ENCODE measurements at regions not wholly inside any gene's neighbourhood (a gene's known extent, or its start where the extent isn't known, plus 50 kb on each side); places are given as distances from the start of the nearest gene placed in this dataset.

GRCh38 chr13:59133903-59134302, 1029.8 kb downstream of the DIAPH3 start:
- TF ChIP-seq TAF1 (IDR thresholded peaks at IDR 0.05; ENCODE audit: low read depth, low read length) (no peak), POU2F2 (IDR thresholded peaks at IDR 0.05; ENCODE audit: low read depth, low read length) (no peak), SPI1 (IDR thresholded peaks at IDR 0.05; ENCODE audit: low read depth, low read length) (no peak), POLR2AphosphoS5 (IDR thresholded peaks at IDR 0.05; ENCODE audit: low read depth, low read length) (no peak), POLR2A (IDR thresholded peaks at IDR 0.05; ENCODE audit: low read depth, low read length) (no peak), PAX5 (IDR thresholded peaks at IDR 0.05; ENCODE audit: insufficient read depth, low read length, severe bottlenecking) (no peak)
- DNase-seq (ENCODE audit: insufficient read length, low spot score) (no peak), FAIRE-seq (no peak)

- DNase-seq (ENCODE audit: insufficient read length, low spot score) (no peak), FAIRE-seq (no peak)
- TF ChIP-seq POLR2AphosphoS5 (IDR thresholded peaks at IDR 0.05; ENCODE audit: low read depth, low read length) (no peak), SPI1 (IDR thresholded peaks at IDR 0.05; ENCODE audit: low read depth, low read length) (no peak), POU2F2 (IDR thresholded peaks at IDR 0.05; ENCODE audit: low read depth, low read length) (no peak), POLR2A (IDR thresholded peaks at IDR 0.05; ENCODE audit: low read depth, low read length) (no peak), TAF1 (IDR thresholded peaks at IDR 0.05; ENCODE audit: low read depth, low read length) (no peak)
These were observed 1019.0 kb downstream of the DIAPH3 start for GRCh38 chr13:59144700-59145099.

- FAIRE-seq (no peak), DNase-seq (ENCODE audit: insufficient read length, low spot score) (no peak)
These were observed 1018.3 kb downstream of the DIAPH3 start for GRCh38 chr13:59145381-59145780.

DNA sequence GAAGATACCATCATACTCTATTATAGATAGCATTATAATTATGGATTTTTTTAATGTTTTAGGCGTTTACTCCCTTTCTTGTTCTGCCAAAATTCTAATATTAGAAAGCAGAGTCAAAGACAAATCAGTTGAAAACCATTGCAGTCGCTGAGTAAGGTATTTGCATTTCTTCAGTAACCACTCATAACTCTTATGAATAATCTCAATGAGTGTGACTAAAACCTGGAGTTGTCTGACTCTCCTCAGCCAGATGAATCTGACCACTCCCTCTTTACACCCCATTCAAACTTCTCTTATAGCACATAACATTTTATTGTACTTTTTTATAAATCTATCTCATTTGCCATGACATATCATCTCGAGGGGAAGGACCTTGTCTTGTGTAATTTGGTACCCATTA, 1006.5 kb downstream of the DIAPH3 start:
- TF ChIP-seq SPI1 (IDR thresholded peaks at IDR 0.05; ENCODE audit: low read depth, low read length) (no peak), POLR2A (IDR thresholded peaks at IDR 0.05; ENCODE audit: low read depth, low read length) (no peak)
- FAIRE-seq, result no peak

More at GRCh38 chr13:59145381-59145780, 1018.3 kb downstream of the DIAPH3 start:
- no peak for TF ChIP-seq POLR2AphosphoS5 (IDR thresholded peaks at IDR 0.05; ENCODE audit: low read depth, low read length)
- TF ChIP-seq SPI1 (IDR thresholded peaks at IDR 0.05; ENCODE audit: low read depth, low read length), result no peak
- no peak for TF ChIP-seq POLR2A (IDR thresholded peaks at IDR 0.05; ENCODE audit: low read depth, low read length)

GRCh38 chr13:59166174-59166573, 997.6 kb downstream of the DIAPH3 start:
- DNase-seq (ENCODE audit: insufficient read length, low spot score), result no peak
- no peak for TF ChIP-seq PAX5 (IDR thresholded peaks at IDR 0.05; ENCODE audit: insufficient read depth, low read length, severe bottlenecking)
- no peak for TF ChIP-seq POLR2A (IDR thresholded peaks at IDR 0.05; ENCODE audit: low read depth, low read length)
- TF ChIP-seq SPI1 (IDR thresholded peaks at IDR 0.05; ENCODE audit: low read depth, low read length), result no peak
- no peak for TF ChIP-seq POLR2AphosphoS5 (IDR thresholded peaks at IDR 0.05; ENCODE audit: low read depth, low read length)
- no peak for TF ChIP-seq TAF1 (IDR thresholded peaks at IDR 0.05; ENCODE audit: low read depth, low read length)
- TF ChIP-seq POU2F2 (IDR thresholded peaks at IDR 0.05; ENCODE audit: low read depth, low read length), result no peak
- FAIRE-seq, result no peak

More for the DNA sequence above, 1006.5 kb downstream of the DIAPH3 start:
- DNase-seq (ENCODE audit: insufficient read length, low spot score), result no peak

DNA sequence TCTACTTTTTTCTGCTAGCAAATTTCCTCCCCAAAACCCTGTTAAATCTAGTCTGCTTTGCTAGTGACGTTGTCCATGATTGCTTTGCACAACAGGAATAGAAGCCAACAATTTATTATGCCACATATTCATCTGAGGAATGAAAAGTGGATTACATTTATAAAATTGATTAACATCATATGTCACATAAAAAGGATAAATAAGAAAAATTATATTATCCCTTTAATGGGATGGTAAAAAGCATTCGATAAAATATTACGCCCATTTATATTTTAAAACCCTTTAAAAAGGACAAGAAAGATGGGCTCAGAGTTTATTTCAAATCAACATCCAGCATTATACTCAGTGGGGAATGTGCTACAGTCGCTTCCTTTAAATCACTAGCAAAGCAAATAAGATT, 991.7 kb downstream of the DIAPH3 start:
- TF ChIP-seq PAX5 (IDR thresholded peaks at IDR 0.05; ENCODE audit: insufficient read depth, low read length, severe bottlenecking) (no peak), TAF1 (IDR thresholded peaks at IDR 0.05; ENCODE audit: low read depth, low read length) (no peak), SPI1 (IDR thresholded peaks at IDR 0.05; ENCODE audit: low read depth, low read length) (no peak), POLR2AphosphoS5 (IDR thresholded peaks at IDR 0.05; ENCODE audit: low read depth, low read length) (no peak), POLR2A (IDR thresholded peaks at IDR 0.05; ENCODE audit: low read depth, low read length) (no peak), POU2F2 (IDR thresholded peaks at IDR 0.05; ENCODE audit: low read depth, low read length) (no peak)
- FAIRE-seq, result no peak
- no peak for DNase-seq (ENCODE audit: insufficient read length, low spot score)

- TF ChIP-seq SPI1 (IDR thresholded peaks at IDR 0.05; ENCODE audit: low read depth, low read length), result no peak
- no peak for TF ChIP-seq POLR2A (IDR thresholded peaks at IDR 0.05; ENCODE audit: low read depth, low read length)
- TF ChIP-seq PAX5 (IDR thresholded peaks at IDR 0.05; ENCODE audit: insufficient read depth, low read length, severe bottlenecking), result no peak
- TF ChIP-seq POU2F2 (IDR thresholded peaks at IDR 0.05; ENCODE audit: low read depth, low read length), result no peak
- no peak for TF ChIP-seq TAF1 (IDR thresholded peaks at IDR 0.05; ENCODE audit: low read depth, low read length)
- no peak for TF ChIP-seq POLR2AphosphoS5 (IDR thresholded peaks at IDR 0.05; ENCODE audit: low read depth, low read length)
- FAIRE-seq (no peak), DNase-seq (ENCODE audit: insufficient read length, low spot score) (no peak)
These were observed 987.0 kb downstream of the DIAPH3 start for GRCh38 chr13:59176775-59177174.

- TF ChIP-seq POLR2AphosphoS5 (IDR thresholded peaks at IDR 0.05; ENCODE audit: low read depth, low read length), result no peak
- TF ChIP-seq POU2F2 (IDR thresholded peaks at IDR 0.05; ENCODE audit: low read depth, low read length), result no peak
- no peak for TF ChIP-seq SPI1 (IDR thresholded peaks at IDR 0.05; ENCODE audit: low read depth, low read length)
- no peak for TF ChIP-seq POLR2A (IDR thresholded peaks at IDR 0.05; ENCODE audit: low read depth, low read length)
- TF ChIP-seq PAX5 (IDR thresholded peaks at IDR 0.05; ENCODE audit: insufficient read depth, low read length, severe bottlenecking), result no peak
- no peak for TF ChIP-seq TAF1 (IDR thresholded peaks at IDR 0.05; ENCODE audit: low read depth, low read length)
- FAIRE-seq, result no peak
These were observed 985.4 kb downstream of the DIAPH3 start for GRCh38 chr13:59178344-59178743.

DNA sequence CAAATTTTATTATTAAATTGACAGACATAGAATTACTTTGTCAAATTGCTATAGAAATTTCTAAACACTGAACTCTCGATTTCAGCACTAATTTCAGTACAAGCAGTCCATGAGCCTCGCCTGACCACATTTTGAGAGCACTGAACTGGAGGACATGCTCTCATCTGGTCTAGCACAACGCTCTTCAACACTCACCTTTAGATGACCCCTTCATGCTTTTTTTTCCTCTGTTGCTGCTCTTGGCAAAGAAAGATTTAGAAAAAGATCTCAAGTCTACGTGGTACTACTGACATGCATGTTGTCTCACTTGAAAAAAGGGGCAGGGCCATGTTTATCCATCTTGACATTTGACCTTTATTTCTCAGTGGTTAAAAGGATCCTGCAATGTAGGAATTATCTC, 981.5 kb downstream of the DIAPH3 start:
- FAIRE-seq, result no peak

More at GRCh38 chr13:59178344-59178743, 985.4 kb downstream of the DIAPH3 start:
- DNase-seq (ENCODE audit: insufficient read length, low spot score), result no peak

DNA sequence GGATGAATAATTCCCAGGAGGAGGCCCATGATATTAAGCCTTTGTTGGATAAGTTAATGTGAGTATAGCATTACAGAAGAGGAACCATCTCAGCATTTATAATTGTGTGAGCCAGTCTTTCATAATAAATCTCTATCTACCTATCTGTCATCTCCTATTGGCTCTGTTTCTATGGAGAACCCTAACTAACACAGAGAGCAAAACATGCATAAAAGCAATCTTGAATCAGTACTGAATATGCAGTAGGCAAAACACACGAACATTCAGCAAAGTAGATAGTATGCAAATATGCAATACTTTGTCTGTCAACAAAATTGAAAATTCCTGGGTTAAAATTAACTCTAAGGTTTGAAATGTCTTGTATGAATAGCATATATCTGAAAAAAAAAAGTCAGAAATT, 966.3 kb downstream of the DIAPH3 start:
- no peak for DNase-seq (ENCODE audit: insufficient read length, low spot score)
- TF ChIP-seq POLR2AphosphoS5 (IDR thresholded peaks at IDR 0.05; ENCODE audit: low read depth, low read length) (no peak), PAX5 (IDR thresholded peaks at IDR 0.05; ENCODE audit: insufficient read depth, low read length, severe bottlenecking) (no peak), SPI1 (IDR thresholded peaks at IDR 0.05; ENCODE audit: low read depth, low read length) (no peak), POLR2A (IDR thresholded peaks at IDR 0.05; ENCODE audit: low read depth, low read length) (no peak), POU2F2 (IDR thresholded peaks at IDR 0.05; ENCODE audit: low read depth, low read length) (no peak), TAF1 (IDR thresholded peaks at IDR 0.05; ENCODE audit: low read depth, low read length) (no peak)
- no peak for FAIRE-seq

More for the DNA sequence above, 981.5 kb downstream of the DIAPH3 start:
- DNase-seq (ENCODE audit: insufficient read length, low spot score), result no peak
- TF ChIP-seq SPI1 (IDR thresholded peaks at IDR 0.05; ENCODE audit: low read depth, low read length) (no peak), PAX5 (IDR thresholded peaks at IDR 0.05; ENCODE audit: insufficient read depth, low read length, severe bottlenecking) (no peak), POU2F2 (IDR thresholded peaks at IDR 0.05; ENCODE audit: low read depth, low read length) (no peak), POLR2AphosphoS5 (IDR thresholded peaks at IDR 0.05; ENCODE audit: low read depth, low read length) (no peak), POLR2A (IDR thresholded peaks at IDR 0.05; ENCODE audit: low read depth, low read length) (no peak), TAF1 (IDR thresholded peaks at IDR 0.05; ENCODE audit: low read depth, low read length) (no peak)

All from GM12891 (cell line).